Right renal pelvis (tissue), 4 donors: ENCODE measurements at regions not wholly inside any gene's neighbourhood (a gene's known extent, or its start where the extent isn't known, plus 50 kb on each side); places are given as distances from the start of the nearest gene placed in this dataset.

Experiments used
- DNase-seq, 4 donors: peaks; one replicate each; pipeline ENCODE4 v3.0.0-alpha.2; 2013; ENCODE audit warnings: low read depth in 4 of 4, low spot score in 3 of 4, missing footprints in 1 of 4

DNA sequence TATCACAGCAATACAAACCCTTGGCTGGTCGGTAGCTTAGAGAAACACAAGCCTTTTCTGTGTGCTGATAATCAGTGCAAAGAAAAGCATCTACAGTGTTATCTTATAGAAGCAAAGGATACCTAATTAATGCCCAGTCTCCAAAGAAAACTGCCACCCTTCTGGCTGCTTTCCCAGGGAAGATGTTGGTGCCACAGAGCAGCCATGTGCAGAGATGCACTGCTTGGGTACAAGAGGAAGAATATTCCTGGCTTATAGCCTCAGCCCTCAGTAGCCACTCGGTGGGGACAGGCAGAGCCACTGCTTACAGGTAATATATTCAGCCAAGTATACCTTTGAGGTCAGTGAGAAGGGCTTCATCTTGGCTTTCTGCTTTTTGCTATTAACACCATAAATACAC, 185.3 kb downstream of the PCSK1 start:
- DNase-seq: no peak

DNA sequence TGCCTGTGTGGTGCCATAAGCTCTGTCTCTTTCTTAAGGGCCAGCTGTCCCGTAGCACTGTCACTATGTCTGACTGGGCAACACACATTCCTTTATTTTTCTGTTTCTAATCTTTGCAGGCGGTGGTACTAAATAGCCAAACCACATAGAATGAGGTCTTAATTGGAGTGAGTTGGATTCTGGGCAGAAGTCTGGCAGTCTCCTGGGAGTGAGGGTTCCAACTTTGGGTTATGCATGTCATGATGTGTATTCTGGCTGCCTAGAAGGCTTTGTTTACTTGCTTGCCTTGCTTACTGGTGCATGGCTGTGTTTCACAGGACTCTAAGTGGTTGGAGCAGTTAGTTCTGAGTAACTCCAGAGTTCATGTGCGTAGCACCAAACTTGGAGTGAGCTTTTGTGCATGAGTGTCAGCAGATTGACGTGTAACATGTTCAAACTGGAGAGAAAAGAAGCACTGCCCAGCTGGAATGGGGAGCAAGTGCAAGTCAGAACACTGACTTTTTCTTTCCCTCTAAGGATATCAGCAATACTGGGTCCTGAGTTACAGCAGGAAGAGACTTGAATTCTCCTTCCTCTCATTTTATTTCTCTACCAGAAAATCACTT, 185.8 kb downstream of the PCSK1 start:
- DNase-seq: no peak

DNA sequence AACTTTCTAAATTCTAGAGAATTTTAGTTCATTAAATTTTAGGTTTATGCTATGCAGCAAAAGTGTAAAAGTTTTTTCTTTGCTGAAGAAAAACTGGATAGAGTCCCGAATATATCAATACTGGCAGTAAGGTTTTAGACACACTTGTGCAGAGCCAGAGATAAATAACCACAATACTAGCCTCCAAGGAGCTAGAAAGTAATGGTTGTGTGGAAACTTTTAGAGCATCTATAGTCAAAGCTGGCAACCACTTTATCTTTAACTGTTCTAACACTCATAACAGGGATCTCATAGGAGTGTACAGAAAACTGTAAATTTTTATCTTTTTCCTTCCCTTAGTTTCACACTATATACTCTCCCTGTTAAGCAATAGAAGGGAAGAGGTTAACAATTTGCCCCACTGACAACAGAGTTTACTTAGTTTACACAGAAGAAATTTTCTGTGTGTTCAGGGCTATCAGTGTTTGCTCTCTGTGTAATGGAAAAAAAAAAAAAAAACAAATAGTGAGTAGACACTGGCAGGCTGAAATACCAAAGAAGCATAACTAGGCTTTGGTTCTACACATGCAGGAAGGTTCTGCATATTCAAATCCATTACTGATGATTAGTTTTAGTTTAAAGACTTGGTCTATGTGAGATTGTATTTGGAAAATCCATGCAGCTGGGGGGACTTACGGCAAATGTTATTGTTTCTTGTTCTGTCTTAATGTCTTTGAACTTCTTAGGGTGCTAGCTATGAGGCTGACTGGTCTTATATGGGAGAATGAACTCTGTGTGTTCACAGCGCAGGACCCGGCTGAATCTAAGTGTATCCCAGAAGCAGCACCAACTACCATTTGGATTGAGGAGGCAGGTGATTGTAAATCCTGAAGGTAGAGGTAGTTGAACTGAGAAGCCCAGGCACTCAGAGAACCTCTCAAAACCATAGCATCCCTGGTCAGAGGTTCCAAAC, 187.6 kb downstream of the PCSK1 start:
- no peak for DNase-seq

DNA sequence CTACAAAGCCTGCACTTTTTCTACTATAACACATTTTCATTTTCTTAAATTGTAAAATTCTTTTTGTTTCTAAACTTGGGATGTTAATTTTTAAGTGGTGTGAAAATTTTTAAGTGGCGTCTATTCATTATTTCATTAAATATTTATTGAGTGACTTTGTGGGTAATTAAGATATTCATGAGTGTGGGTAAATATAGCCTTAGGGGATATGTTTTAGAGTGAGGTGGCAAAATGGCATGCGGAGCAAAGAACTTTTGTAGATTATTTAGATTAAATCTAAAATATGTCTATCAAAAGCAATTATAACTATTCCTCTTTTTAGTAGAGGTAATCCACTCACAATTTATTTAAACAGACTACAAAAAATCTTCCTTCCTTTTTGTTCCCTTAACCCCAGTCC, 188.4 kb downstream of the PCSK1 start:
- DNase-seq: no peak

DNA sequence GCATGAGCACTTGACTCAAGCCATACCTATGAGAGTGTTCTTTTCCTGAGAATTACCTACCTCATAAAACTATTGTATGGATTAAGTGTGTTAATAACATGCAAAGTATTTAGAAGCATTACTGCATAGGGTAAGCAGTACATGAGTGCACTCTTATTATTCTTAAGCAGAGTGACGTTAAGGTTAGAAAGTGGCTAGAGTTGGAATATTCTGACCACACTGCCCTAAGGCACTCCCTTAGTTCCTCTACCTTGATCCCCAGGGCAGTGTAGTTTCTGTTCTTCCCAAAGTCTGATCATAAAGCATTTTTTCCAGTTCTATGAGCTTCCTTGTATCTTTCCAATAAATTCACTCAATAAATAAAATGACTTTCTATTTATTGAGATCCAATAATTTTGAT, 189.2 kb downstream of the PCSK1 start:
- DNase-seq: no peak

DNA sequence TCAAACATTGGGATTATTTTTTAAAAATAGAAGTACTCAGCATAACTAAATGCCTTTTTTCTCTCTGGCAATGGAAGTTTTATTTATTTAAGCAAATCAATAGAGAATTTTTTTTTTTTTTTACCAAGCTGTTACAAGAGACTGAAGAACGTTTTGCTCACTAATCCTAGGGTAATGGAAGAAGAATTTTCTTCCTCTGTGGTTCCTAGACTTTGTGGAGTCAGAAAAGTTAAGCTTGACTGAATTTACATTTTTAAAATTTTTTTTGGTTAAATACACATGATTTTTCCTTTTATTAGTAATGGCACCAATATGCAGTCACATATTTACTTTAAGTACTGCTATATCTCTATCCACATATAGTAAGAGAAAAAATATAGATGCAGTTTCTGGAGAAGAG, 189.8 kb downstream of the PCSK1 start:
- no peak for DNase-seq

DNA sequence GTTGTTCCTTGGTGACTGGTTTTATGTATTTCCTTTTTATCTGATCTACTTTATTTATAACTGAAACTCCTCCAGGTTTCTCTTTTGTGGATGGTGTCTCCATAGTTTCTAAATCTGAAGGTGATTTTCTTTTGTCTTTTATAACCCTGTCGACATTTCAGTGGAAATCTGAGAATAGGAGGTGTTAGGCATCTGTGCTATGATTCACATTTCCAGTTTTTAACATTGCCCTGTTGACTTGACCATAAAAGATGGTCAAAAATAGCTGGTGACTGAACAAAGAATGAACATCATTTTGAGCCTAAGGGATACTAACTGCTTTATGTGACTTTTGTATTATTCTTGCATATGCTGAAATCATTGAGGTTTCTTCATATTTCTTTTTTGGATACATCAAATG, 190.5 kb downstream of the PCSK1 start:
- DNase-seq: no peak

DNA sequence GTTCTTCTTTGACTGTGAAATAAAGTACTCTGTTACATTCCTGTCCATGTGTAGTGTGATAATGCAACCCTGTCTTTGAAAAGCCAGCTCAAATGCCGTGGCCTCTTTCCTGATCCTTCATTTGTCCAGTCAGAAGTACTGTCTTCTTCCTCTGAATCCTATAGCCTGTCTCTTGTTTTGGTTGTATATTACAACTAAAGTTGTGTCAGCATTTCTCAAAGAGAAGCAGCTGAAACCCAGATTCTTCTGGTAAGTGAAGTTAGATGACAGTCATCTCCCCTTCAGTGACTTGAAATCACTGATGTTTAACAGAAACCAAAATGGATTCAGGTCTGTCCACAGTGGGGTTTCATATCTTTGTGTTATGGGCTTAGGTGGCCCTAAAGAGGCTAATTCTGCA, 196.2 kb downstream of the PCSK1 start:
- DNase-seq: no peak

DNA sequence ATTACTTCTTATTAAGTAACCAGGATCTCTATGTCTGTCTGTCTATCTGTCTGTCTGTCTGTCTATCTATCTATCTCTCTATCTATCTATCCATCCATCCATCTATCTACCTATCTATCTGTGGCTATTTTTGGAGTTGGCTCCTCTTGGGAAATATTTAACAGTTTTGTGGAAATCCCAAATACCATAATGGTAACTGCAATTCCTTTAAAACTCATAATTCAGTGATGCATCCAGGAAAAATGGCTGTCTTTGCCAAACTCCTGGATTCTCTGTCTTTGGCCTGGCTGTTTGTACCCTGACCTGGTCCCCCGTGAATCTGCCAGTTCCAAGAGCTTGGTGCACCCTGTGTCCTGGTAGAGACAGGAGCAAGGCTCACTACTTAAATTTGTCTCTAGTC, 197.0 kb downstream of the PCSK1 start:
- DNase-seq: no peak

DNA sequence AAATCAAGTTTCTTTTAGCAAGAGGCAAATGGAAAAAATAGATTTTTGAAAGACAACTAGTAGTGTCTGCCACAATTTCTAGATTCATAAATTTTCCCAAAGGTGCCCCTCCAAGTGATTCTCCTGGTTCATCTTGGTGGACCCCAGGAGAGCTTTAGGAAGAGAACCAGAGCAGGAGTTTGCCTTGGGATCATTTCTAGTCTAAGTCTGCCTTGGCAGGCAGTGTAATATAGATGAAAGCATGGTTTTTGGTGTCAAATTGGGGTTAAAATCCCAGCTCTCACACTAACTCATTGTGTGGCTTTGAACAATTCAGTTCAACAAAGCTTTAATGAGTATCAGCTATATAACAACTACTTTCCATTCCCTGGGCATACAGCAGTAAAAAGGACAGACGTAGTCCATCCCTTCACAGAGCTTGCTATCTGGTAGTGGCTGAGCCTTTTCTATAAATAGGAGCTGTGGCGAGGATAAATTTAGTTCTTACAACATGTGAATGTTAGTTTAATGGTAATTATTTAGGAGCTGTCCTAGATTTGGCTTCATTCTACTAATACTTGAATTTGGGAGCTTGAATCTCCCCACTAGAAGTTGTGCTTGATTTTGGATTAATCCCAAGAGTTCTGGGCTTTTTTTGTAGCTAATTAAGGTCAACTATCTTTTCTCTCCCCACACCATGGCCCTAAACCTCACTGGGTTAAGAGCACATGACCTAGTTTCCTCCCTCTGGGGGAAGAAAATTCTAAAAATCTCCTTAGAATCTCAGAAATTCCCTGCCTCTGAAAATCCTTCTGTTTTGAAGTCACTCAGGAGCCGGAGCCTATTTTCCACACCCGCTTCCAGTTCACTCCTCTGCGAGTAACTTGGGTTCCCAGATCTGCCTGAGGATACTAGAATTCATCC, 197.8 kb downstream of the PCSK1 start:
- no peak for DNase-seq

DNA sequence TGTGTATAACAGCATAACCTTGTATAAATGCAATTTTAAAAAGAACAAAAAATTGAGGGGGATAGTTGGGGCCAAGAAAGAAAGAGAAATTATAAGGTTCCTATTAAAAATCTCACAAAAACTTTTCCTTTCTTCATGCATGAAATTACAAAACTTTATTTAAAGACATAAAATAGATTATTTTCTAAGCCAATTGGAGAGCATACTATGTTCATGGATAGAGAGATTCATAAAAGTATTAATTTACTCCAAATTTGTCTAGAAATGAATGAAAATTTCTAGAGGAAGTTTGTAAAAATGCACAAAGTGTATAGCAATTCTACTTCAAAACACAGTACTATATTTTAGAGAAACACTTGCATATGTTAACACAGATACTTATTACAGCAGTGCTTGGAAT, 200.4 kb downstream of the PCSK1 start:
- no peak for DNase-seq

DNA sequence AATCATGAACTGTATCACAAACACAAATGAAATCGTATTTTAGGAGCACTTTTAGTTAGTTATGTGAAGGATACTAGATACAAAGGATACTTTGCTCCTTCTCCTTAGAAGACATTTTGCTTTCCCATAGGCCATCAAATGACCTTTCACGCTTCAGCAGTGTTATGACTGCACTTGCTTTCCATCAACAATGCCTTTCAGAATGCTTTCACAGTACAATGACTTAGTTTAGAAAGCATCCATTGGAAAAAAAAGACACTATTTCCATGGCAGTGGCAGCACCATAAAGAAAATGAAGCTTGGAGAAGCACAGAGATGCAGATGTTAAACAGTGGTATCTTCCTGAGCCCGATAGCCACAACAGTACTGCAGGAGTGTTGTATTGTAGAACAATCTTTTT, 203.9 kb downstream of the PCSK1 start:
- no peak for DNase-seq

DNA sequence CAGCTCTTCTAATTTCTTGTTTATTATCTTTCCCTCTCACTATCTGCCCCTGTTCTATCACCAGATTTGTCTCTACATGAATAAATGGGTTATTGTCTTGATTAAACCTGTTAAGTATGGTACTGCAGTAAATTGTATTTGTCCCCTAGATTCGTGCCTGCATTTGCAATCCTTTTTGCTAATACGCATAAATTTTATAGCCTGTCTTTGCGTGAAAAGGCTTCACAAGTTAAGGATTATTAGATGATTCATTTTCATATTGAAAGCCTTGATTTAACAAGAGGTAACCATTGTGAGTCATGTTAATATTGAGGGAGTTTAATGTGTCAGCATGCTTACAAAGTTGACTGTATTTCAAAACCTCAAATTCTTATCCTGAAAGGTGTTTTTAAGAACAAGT, 204.6 kb downstream of the PCSK1 start:
- DNase-seq: no peak

DNA sequence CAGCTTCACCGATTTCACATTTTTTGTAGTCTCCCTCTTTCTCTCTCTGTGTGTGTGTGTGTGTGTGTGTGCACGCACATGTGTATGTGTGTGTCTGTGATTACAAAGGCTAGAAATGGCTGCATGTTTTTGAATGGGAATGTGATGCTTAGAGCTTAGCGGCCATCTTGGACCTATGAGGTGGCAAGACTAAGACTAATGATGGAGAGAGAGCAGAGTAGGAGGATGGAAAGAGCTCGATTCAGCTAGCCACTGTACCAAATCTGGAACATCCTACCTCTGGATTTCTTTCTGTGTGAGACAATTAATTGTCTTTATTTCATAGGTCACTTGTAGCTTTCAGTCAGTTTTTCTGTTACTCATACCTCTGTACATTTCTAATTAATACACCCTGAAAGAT, 205.1 kb downstream of the PCSK1 start:
- no peak for DNase-seq

DNA sequence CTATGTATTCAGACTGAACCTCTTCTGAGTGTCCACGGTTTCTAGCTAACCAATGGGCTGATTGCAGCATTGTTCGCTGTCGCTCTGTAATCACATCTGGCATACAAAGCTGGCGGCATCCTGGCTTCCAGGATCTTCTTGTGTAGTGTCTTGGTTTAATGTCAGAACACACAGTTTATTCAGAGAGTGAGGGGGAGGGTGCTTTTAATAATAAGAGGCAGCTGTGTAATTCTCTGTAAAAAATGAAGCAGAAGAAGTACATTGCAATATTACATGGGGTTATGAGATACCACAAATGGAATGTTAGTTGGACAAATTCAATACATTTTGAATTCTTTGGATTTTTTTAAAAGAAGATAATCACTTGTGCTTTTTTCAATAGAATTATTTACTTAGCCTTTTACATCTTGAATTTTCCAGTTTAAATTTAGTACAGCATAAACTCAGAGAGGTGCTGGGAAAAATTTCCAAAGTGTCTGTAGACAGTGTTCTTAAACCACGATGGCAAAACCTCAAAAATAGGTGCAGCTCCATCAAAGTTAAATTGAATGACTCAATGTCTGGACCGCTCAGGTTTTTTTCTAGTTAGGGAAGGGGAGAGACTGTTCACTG, 206.0 kb downstream of the PCSK1 start:
- peak in 1 of 4 donors; percentile 16 for DNase-seq

DNA sequence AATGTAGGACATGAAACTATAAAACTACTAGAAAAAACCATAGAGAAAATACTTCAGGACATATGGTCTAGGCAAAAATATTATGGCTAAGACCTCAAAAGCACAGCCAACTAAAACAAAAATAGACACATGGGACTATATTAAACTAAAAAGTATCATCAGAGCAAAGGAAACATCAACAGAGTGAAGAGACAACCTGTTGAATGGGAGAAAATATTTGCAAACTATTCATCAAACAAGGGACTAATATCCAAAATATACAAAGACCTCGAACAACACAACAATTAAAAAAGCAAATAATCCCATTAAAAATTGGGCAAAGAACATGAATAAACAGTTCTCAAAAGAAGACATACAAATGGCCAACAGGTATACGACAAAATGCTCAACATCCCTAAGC, 210.9 kb downstream of the PCSK1 start:
- no peak for DNase-seq

DNA sequence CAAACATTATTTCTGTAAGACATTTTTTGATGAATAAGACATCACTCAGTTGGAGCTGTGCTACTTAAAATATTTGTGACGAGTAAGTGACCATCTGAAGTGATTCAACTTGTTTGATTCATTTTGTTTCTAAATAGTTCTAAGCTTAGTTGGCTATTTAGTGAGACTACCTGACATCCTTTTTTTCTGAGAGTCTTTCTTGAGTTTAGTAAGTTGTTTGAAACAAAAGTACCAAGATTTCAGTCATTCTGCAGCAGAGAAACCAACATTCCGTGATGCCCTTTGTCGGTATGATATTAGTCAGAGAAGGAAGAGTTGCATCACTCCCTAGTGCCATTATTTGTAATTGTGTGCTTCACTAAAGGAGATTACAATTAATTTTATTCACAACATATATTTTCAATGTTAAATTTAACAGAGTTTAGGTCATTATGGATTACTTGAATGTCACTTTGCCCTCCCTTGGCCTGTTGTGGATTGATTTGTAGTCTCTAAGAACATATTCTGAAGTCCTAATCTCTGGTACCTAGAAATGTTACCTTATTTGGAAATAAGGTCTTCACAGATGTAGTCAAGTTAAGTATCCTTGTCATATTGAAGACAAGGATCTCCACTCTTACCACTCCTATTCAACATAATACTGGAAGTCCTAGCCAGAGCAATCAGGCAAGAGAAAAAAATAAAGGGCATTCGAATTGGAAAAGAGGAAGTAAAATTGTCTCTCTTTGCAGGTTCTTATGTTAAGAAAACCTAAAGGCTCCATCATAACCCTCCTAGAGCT, 212.2 kb downstream of the PCSK1 start:
- no peak for DNase-seq

DNA sequence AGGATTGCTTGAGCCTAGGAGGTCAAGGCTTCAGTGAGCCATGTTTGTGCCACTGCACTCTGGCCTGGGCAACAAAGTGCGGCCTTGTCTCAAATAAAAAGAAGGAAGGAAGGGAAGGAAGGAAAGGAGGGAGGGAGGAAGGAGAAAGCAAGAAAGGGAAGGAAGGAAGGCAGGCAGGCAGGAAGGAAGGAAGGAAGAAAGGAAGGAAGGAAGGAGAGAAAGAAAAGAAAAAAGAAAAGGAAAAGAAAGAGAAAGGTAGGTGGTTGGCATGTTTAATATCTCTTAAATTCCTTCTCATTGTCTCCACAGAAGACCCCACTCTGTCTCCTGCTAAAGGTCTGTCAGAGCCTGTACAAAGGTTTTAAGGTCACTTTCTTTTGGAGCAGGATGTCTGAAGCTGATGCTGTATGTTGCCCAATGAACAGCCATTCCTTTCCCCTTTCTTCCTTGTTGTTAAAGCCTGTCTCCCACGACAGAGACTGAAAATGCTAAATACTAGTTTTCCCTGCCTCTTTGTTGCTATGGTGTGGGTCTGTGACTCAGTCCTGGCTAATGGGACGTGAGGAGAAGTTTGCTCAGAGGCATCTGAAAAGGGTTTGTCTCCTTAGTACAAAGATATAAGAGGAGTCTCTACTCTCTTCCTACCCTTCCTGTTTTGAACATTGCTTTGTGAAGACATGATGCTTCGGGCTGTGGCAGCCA, 213.3 kb downstream of the PCSK1 start:
- no peak for DNase-seq

DNA sequence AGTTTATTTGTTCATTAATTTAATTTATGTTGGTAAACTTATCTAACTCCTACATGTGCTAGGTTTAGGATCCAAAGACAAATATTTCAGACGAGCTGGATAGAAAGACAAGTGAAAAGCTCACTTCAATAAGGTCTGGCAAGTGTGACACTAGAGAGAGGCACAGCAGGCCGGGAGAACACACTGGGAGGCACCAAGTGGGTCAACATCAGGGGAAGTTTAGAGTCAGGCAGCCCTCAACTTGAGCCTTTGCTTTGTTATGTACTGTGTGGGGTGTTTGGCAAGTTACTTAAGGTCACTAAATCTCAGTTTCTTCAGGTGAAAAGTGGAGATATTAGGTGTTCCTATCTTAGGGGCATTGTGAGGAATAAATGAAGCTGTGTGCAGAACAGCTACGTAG, 214.4 kb downstream of the PCSK1 start:
- DNase-seq: no peak
